ENCODE measurements at regions not wholly inside any gene's neighbourhood (a gene's known extent, or its start where the extent isn't known, plus 50 kb on each side); places are given as distances from the start of the nearest gene placed in this dataset.

- Histone ChIP-seq H3K36me3 (no peaks in the 10 kb centered on the region), H3K27ac (no peak overlapping the region), H3K27me3 (ENCODE audit: low read depth) (no peaks in the 10 kb centered on the region), H3K4me1 (peaks cover 8% of the 10 kb centered on the region), H3K9me3 (no peaks in the 10 kb centered on the region), H3K4me3 (no peak overlapping the region)
- TF ChIP-seq, protein P1, sequence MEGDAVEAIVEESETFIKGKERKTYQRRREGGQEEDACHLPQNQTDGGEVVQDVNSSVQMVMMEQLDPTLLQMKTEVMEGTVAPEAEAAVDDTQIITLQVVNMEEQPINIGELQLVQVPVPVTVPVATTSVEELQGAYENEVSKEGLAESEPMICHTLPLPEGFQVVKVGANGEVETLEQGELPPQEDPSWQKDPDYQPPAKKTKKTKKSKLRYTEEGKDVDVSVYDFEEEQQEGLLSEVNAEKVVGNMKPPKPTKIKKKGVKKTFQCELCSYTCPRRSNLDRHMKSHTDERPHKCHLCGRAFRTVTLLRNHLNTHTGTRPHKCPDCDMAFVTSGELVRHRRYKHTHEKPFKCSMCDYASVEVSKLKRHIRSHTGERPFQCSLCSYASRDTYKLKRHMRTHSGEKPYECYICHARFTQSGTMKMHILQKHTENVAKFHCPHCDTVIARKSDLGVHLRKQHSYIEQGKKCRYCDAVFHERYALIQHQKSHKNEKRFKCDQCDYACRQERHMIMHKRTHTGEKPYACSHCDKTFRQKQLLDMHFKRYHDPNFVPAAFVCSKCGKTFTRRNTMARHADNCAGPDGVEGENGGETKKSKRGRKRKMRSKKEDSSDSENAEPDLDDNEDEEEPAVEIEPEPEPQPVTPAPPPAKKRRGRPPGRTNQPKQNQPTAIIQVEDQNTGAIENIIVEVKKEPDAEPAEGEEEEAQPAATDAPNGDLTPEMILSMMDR (IDR thresholded peaks at IDR 0.05): no peak
- ATAC-seq (no peak), DNase-seq (no peak)
- intact Hi-C loops (cut with DNase I): no loop called here
Observed at GRCh38 chr10:62745581-62745980, 58.9 kb upstream of the ADO start.

DNA sequence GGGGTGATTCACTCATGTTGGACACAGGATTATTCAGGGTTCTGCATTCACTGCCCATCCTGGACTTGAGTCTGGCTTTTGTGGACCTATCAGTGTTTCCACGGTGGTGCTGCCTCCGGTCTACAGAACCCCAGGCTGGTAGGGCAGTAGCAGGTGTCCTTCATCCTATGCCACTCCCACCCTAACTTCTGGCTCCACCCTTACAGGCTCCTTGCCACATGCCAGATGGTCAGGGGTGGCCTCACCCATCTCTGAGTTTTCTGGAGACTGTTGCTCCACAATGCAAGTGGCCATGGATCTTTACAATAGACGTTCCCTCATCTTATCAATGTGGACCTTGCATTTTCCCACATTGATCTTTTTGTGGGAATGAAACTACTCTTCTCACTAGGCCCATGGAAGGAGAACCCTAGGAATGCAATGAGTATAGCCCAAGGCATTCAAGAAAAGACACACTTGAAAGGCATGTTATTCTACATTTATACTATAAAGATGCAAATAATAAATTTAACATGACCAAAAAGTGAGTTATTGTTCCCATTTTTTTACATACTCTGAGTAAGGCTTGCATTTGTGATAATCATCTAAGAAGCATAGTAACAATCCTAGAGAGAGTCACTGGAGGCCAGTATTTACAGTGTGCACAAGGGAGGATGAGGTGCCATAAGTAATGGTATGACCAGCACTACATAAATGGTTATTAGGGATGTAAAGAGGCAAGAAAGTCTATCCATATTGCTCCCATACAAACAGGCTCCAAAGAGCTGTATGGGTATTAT, 57.4 kb upstream of the ADO start:
- H3K27me3 ChIP-seq (ENCODE audit: low read depth): no peaks in the 10 kb centered on the region
- no peak for ATAC-seq

DNA sequence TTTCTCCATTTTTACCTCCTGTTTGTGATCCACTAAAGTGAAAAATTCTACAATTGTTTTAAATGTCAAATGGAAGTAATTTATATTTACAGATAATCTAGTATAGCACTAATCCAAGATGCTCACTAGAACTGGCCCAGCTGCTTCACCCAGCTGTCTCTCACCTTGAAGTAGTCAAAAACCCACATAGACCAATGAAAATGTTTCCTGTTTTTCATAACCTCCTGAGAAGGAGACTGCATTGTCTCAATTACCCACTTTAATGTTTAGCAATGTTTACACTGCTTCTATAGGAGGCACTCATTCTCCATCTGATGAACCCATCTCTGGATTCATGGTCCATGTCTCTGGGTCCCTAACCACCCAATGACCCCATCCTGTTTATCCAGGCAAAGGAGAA, 56.1 kb upstream of the ADO start:
- Histone ChIP-seq H3K27me3 (ENCODE audit: low read depth) (no peaks in the 10 kb centered on the region), H3K9me3 (no peaks in the 10 kb centered on the region), H3K27ac (no peak overlapping the region), H3K36me3 (no peaks in the 10 kb centered on the region), H3K4me3 (no peak overlapping the region), H3K4me1 (peaks cover 8% of the 10 kb centered on the region)
- intact Hi-C loops (cut with DNase I): no loop called here
- TF ChIP-seq, protein P1 (IDR thresholded peaks at IDR 0.05): no peak
- ATAC-seq (no peak), DNase-seq (no peak)

More for the DNA sequence above, 57.4 kb upstream of the ADO start:
- TF ChIP-seq, protein P1 (IDR thresholded peaks at IDR 0.05): no peak
- H3K4me1 ChIP-seq: peaks cover 8% of the 10 kb centered on the region
- no peaks in the 10 kb centered on the region for H3K36me3 ChIP-seq
- intact Hi-C loops (cut with DNase I): no loop called here
- no peak overlapping the region for H3K4me3 ChIP-seq
- DNase-seq: no peak
- no peaks in the 10 kb centered on the region for H3K9me3 ChIP-seq
- H3K27ac ChIP-seq: no peak overlapping the region

DNA sequence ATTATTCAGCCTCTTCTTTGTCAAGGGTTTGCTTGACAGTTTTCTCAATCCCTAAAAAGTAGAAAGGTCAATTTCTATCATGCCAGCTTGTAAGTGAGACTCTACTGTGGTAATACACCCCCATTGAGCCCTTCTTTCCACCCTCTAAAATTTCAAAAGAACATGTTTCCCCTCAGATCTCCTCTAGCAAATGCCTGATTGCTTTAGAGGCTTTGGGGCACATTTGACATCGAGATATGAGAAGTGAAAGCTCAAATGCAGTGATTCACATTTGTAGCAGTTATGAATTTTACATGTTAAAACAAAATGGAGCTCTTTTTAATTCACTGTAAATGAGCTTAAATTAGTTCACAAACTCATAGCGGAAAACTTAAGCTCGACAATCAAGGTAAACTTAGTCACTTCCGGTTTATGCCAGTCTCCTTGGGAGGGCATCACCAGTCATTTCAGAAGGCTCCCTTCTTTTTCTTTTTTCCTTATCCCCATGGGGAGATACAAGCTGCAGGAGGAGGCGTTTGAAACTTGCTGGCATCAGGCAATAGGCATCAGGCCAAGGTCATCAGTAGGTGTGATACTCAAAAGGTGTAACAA, 55.3 kb upstream of the ADO start:
- Histone ChIP-seq H3K27ac (no peak overlapping the region), H3K4me1 (peaks cover 8% of the 10 kb centered on the region), H3K9me3 (no peaks in the 10 kb centered on the region), H3K36me3 (no peaks in the 10 kb centered on the region), H3K27me3 (ENCODE audit: low read depth) (no peaks in the 10 kb centered on the region), H3K4me3 (no peak overlapping the region)
- no peak for ATAC-seq
- intact Hi-C loops (cut with DNase I): no loop called here
- TF ChIP-seq, protein P1 (IDR thresholded peaks at IDR 0.05): no peak
- DNase-seq: no peak
